ENCODE measurements at regions not wholly inside any gene's neighbourhood (a gene's known extent, or its start where the extent isn't known, plus 50 kb on each side); places are given as distances from the start of the nearest gene placed in this dataset.
A peak's percentile ranks its signal among the peaks of the same experiment; 100 is the strongest.

- H3K27ac ChIP-seq (ENCODE audit: low read depth, low read length) = no peak overlapping the region
- H3K9me3 ChIP-seq (ENCODE audit: control insufficient read depth, insufficient read depth, low read length) = no peaks in the 10 kb centered on the region
- TF ChIP-seq CTCF (IDR thresholded peaks at IDR 0.05; ENCODE audit: low read depth, low read length) = no peak
- CTCF ChIA-PET = no interaction called here
- DNase-seq (ENCODE audit: low read depth, low spot score) = no peak
- no peak overlapping the region for H3K4me3 ChIP-seq (ENCODE audit: low read depth, low read length)
- POLR2A ChIA-PET = no interaction called here
- no peaks in the 10 kb centered on the region for H3K27me3 ChIP-seq (ENCODE audit: control insufficient read depth, insufficient read depth, low read length)
Observed at GRCh38 chr6:126618639-126619343, 278.9 kb downstream of the CENPW start.

DNA sequence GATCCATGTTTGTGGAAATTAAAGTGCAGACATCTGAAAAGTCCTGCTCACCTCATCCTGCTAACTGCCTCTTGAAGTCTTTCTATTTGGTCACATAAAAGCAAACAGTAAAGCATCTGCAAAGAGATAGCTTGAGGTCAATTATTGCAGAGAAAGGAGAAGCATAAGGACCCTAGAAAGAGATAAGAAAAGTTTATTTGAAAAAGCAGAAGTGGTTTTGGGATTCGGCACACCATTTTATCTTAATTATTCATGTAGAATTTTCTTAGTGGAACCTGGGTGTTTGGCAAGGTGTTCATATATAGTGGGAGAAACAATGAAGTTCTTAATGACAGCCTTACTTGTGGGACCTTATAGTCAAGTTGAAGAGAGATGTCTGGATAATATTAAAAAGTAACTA is 280.8 kb downstream of the CENPW start:
- Histone ChIP-seq H3K4me3 (ENCODE audit: low read depth, low read length) (no peak overlapping the region), H3K27me3 (ENCODE audit: control insufficient read depth, insufficient read depth, low read length) (no peaks in the 10 kb centered on the region), H3K9me3 (ENCODE audit: control insufficient read depth, insufficient read depth, low read length) (no peaks in the 10 kb centered on the region), H3K27ac (ENCODE audit: low read depth, low read length) (no peak overlapping the region)
- no peak for DNase-seq (ENCODE audit: low read depth, low spot score)
- CTCF ChIA-PET = no interaction called here
- POLR2A ChIA-PET = no interaction called here
- no peak for TF ChIP-seq CTCF (IDR thresholded peaks at IDR 0.05; ENCODE audit: low read depth, low read length)

GRCh38 chr6:126625019-126625418 is 285.1 kb downstream of the CENPW start:
- H3K27me3 ChIP-seq (ENCODE audit: control insufficient read depth, insufficient read depth, low read length) = no peaks in the 10 kb centered on the region
- POLR2A ChIA-PET = no interaction called here
- DNase-seq (ENCODE audit: low read depth, low spot score) = peak; percentile 2
- no peaks in the 10 kb centered on the region for H3K9me3 ChIP-seq (ENCODE audit: control insufficient read depth, insufficient read depth, low read length)
- no peak for TF ChIP-seq CTCF (IDR thresholded peaks at IDR 0.05; ENCODE audit: low read depth, low read length)
- H3K4me3 ChIP-seq (ENCODE audit: low read depth, low read length) = no peak overlapping the region
- no peak overlapping the region for H3K27ac ChIP-seq (ENCODE audit: low read depth, low read length)
- CTCF ChIA-PET = no interaction called here

DNA sequence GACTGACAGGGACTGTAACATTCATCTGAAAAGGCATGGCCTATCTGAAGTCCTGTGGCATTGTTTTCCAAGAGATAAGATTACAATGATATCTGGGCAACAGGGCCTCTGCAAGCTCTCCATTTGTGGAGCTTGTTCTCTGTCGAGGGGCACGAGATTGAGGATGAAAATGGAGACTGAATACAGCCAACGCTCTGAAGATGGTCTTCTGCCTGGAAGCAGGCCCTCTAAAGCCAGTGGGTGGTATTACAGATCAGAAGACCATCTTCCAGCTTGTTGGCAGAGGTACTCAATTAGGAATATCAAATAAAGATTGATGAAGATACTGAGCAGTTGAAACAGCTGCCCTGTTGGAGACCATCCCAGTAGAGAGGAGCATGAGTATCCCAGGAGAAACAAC is 288.2 kb downstream of the CENPW start:
- DNase-seq (ENCODE audit: low read depth, low spot score) = no peak
- Histone ChIP-seq H3K27me3 (ENCODE audit: control insufficient read depth, insufficient read depth, low read length) (no peaks in the 10 kb centered on the region), H3K4me3 (ENCODE audit: low read depth, low read length) (no peak overlapping the region), H3K9me3 (ENCODE audit: control insufficient read depth, insufficient read depth, low read length) (no peaks in the 10 kb centered on the region), H3K27ac (ENCODE audit: low read depth, low read length) (no peak overlapping the region)
- POLR2A ChIA-PET = no interaction called here
- TF ChIP-seq CTCF (IDR thresholded peaks at IDR 0.05; ENCODE audit: low read depth, low read length) = no peak
- CTCF ChIA-PET = no interaction called here

GRCh38 chr6:126631363-126631762 is 291.4 kb downstream of the CENPW start:
- H3K4me3 ChIP-seq (ENCODE audit: low read depth, low read length) = no peak overlapping the region
- no peak for DNase-seq (ENCODE audit: low read depth, low spot score)
- no peak overlapping the region for H3K27ac ChIP-seq (ENCODE audit: low read depth, low read length)
- ChIA-PET CTCF (interaction anchor here (0.7 kb wide), 1 partner anchor 9 kb away, joined by 5 read pairs; no protein-coding TSS in a partner anchor), POLR2A (no interaction called here)
- no peak for TF ChIP-seq CTCF (IDR thresholded peaks at IDR 0.05; ENCODE audit: low read depth, low read length)
- no peaks in the 10 kb centered on the region for H3K27me3 ChIP-seq (ENCODE audit: control insufficient read depth, insufficient read depth, low read length)
- no peaks in the 10 kb centered on the region for H3K9me3 ChIP-seq (ENCODE audit: control insufficient read depth, insufficient read depth, low read length)

All from AG04450 (cell line).